HG02884 (cell line): ENCODE measurements at regions not wholly inside any gene's neighbourhood (a gene's known extent, or its start where the extent isn't known, plus 50 kb on each side); places are given as distances from the start of the nearest gene placed in this dataset.

ENCODE experiments used
- ATAC-seq: cut with Tn5 transposase; IDR thresholded peaks from one replicate; pipeline ENCODE4 v1.9.1; 2021; ENCODE audit warnings: mild to moderate bottlenecking, moderate library complexity; ENCODE audit not compliant: unreplicated experiment

GRCh38 chr22:46064966-46065666, 85.2 kb upstream of the PPARA start:
- ATAC-seq, result no peak

GRCh38 chr22:46065691-46066454, 84.5 kb upstream of the PPARA start:
- ATAC-seq, result no peak

GRCh38 chr22:46066691-46067090, 83.6 kb upstream of the PPARA start:
- ATAC-seq, result no peak

- ATAC-seq, result no peak
Observed at GRCh38 chr22:46067159-46068111, 82.9 kb upstream of the PPARA start.

- ATAC-seq, result no peak
Observed at GRCh38 chr22:46068181-46068592, 82.1 kb upstream of the PPARA start.

- ATAC-seq, result no peak
Observed at GRCh38 chr22:46068593-46069491, 81.5 kb upstream of the PPARA start.

GRCh38 chr22:46069521-46070214, 80.7 kb upstream of the PPARA start:
- ATAC-seq, result no peak

GRCh38 chr22:46070215-46070802, 80.0 kb upstream of the PPARA start:
- ATAC-seq, result no peak

GRCh38 chr22:46070803-46071450, 79.4 kb upstream of the PPARA start:
- no peak for ATAC-seq

GRCh38 chr22:46071451-46072109, 78.7 kb upstream of the PPARA start:
- no peak for ATAC-seq

GRCh38 chr22:46072110-46072881, 78.0 kb upstream of the PPARA start:
- no peak for ATAC-seq

- ATAC-seq, result no peak
Observed at GRCh38 chr22:46072981-46073682, 77.2 kb upstream of the PPARA start.

- no peak for ATAC-seq
Observed at GRCh38 chr22:46073683-46074504, 76.4 kb upstream of the PPARA start.

GRCh38 chr22:46074771-46075551, 75.4 kb upstream of the PPARA start:
- ATAC-seq, result no peak
